ENCODE measurements at regions not wholly inside any gene's neighbourhood (a gene's known extent, or its start where the extent isn't known, plus 50 kb on each side); places are given as distances from the start of the nearest gene placed in this dataset.

DNA sequence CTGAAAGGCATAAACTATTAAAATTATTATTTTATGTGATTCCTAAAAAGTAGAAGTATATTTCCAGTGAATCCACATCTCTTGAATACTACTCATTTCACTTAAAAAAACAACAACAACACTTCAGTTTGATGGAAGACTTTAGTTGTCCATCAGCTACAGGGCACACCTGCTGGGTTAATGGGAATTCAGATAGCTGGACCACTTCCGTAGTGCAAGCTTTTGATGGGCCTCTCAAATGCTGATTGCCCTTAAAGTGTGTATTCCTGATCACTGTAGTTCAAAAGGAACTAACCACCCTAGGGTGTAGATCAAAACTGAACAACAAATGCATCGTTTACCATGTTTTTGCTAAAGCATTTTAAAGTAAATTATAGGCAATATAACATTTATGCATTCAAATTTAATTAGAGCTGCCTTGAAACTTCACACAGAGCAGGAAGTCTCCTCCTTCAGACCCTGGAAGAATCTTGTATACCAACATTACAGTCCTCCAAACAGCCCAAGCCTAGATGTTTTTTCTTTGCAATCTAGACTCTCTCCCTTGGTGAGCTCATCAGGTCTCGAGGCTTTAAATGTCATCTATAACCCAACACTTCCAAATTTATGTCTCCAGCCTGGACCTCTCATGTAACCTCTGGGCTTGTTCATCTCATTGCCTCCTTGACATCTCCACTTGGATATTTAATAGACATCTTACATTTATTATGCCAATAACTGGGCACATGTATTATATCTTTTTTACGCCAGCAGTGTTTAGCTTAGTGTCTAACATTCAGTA lies 510.1 kb upstream of the SLC39A10 start:
- Histone ChIP-seq H3K79me2 (ENCODE audit: control insufficient read depth in 1 of 2, insufficient read depth in 2 of 2, low read length in 2 of 2) (no peaks in the 10 kb centered on the region), H3K4me1 (replicated peaks in 1 of 4; ENCODE audit: control insufficient read depth in 3 of 4, insufficient read depth in 4 of 4, low read length in 3 of 4) (no peaks in the 10 kb centered on the region), H4K8ac (ENCODE audit: extremely low read depth, insufficient read depth, low read length) (no peak overlapping the region), H2AK5ac (ENCODE audit: low read depth, low read length) (no peak overlapping the region), H3K23ac (ENCODE audit: insufficient read length) (no peak overlapping the region), H3K27me3 (replicated peaks in 1 of 4; ENCODE audit: control insufficient read depth in 3 of 4, extremely low read depth in 1 of 4, insufficient read depth in 3 of 4, low read length in 3 of 4) (no peaks in the 10 kb centered on the region), H3K36me3 (ENCODE audit: control insufficient read depth in 2 of 4, insufficient read depth in 4 of 4, low read length in 3 of 4) (no peaks in the 10 kb centered on the region), H3K9me3 (ENCODE audit: insufficient read depth in 2 of 2, low read depth in 1 of 2, low read length in 1 of 2) (peaks cover 0 to 3% of the 10 kb centered on the region in 2 experiments; a peak in 1 of 4 replicates), H2BK12ac (ENCODE audit: low read depth, low read length) (no peak overlapping the region), H2BK120ac (replicated peaks; ENCODE audit: low read depth, low read length) (no peak overlapping the region), H3K9ac (replicated peaks in 1 of 4; ENCODE audit: extremely low read depth in 1 of 4, low read depth in 3 of 4, low read length in 3 of 4) (no peak overlapping the region), H2BK5ac (ENCODE audit: low read depth, low read length) (no peak overlapping the region), H4K5ac (ENCODE audit: insufficient read length, low read depth, low read length) (no peak overlapping the region), H3K18ac (ENCODE audit: extremely low read depth, low read length) (no peak overlapping the region), H3K23me2 (ENCODE audit: low read depth, low read length) (no peaks in the 10 kb centered on the region), H3K14ac (ENCODE audit: insufficient read length) (no peak overlapping the region), H3K27ac (ENCODE audit: low read depth, low read length) (no peak overlapping the region), H2BK15ac (ENCODE audit: low read length) (no peak overlapping the region), H4K20me1 (replicated peaks in 1 of 2; ENCODE audit: control insufficient read depth in 1 of 2, insufficient read depth in 2 of 2, low read length in 2 of 2) (no peaks in the 10 kb centered on the region), H4K91ac (replicated peaks; ENCODE audit: insufficient read length, low read length) (no peak overlapping the region), H3K79me1 (ENCODE audit: low read depth, low read length) (no peaks in the 10 kb centered on the region), H3K4me3 (ENCODE audit: extremely low read depth in 1 of 4, insufficient read depth in 2 of 4, low read depth in 3 of 4, low read length in 4 of 4) (no peak overlapping the region), H2BK20ac (ENCODE audit: low read length) (no peak overlapping the region), H3K56ac (replicated peaks; ENCODE audit: insufficient read length, low read depth, low read length) (no peak overlapping the region), H2AFZ (ENCODE audit: low read length) (no peak overlapping the region), H3K4me2 (ENCODE audit: insufficient read depth in 1 of 2, low read depth in 2 of 2, low read length in 2 of 2) (no peak overlapping the region), H3K4ac (replicated peaks; ENCODE audit: insufficient read length, low read depth, low read length) (no peak overlapping the region)
- ChIA-PET POLR2A (ENCODE audit: partially characterized antibody) (no interaction called here), CTCF (ENCODE audit: partially characterized antibody) (no interaction called here)
- no peak for TF ChIP-seq CEBPB (IDR thresholded peaks at IDR 0.05; ENCODE audit: low read depth, low read length)
- no peak for TF ChIP-seq EGR1 (IDR thresholded peaks at IDR 0.05; ENCODE audit: borderline replicate concordance, low read depth, low read length)
- no peak for TF ChIP-seq SP2 (IDR thresholded peaks at IDR 0.05; ENCODE audit: low read length)
- TF ChIP-seq SIRT6 (IDR thresholded peaks at IDR 0.05; ENCODE audit: low read length), result no peak
- no peak for TF ChIP-seq JUND (IDR thresholded peaks at IDR 0.05; ENCODE audit: low read length)
- TF ChIP-seq, protein P1, sequence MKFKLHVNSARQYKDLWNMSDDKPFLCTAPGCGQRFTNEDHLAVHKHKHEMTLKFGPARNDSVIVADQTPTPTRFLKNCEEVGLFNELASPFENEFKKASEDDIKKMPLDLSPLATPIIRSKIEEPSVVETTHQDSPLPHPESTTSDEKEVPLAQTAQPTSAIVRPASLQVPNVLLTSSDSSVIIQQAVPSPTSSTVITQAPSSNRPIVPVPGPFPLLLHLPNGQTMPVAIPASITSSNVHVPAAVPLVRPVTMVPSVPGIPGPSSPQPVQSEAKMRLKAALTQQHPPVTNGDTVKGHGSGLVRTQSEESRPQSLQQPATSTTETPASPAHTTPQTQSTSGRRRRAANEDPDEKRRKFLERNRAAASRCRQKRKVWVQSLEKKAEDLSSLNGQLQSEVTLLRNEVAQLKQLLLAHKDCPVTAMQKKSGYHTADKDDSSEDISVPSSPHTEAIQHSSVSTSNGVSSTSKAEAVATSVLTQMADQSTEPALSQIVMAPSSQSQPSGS (IDR thresholded peaks at IDR 0.05; ENCODE audit: low read length), result no peak
- TF ChIP-seq CREB1 (IDR thresholded peaks at IDR 0.05), result no peak
- TF ChIP-seq MAFK (IDR thresholded peaks at IDR 0.05; ENCODE audit: low read depth, low read length), result no peak
- 93% methylated on average over 4 of the region's 4 CpGs; no CpG with 5 or more reads in 1 of the 2 experiments for WGBS, 2 experiments (ENCODE audit: extremely low coverage in 1 of 2, insufficient coverage in 1 of 2, insufficient read length in 1 of 2, insufficient replicate concordance in 2 of 2, low coverage in 1 of 2, low lambda C conversion rate in 2 of 2, missing lambda C conversion rate in 1 of 2)
- FAIRE-seq (no peak), DNase-seq (ENCODE audit: low read depth in 1 of 2, low spot score in 2 of 2) (no peak)
